Superior temporal gyrus (tissue), 1 donor: ENCODE measurements at regions not wholly inside any gene's neighbourhood (a gene's known extent, or its start where the extent isn't known, plus 50 kb on each side); places are given as distances from the start of the nearest gene placed in this dataset.
"Not testable (repeated sequence)": the region's sequence is repeated elsewhere in the genome, so short reads cannot be mapped to it uniquely, and the experiment has no call there.

Experiments
- DNase-seq: peaks from one replicate; pipeline ENCODE4 v3.0.0-alpha.2; 2016; ENCODE audit errors: extremely low spot score

DNA sequence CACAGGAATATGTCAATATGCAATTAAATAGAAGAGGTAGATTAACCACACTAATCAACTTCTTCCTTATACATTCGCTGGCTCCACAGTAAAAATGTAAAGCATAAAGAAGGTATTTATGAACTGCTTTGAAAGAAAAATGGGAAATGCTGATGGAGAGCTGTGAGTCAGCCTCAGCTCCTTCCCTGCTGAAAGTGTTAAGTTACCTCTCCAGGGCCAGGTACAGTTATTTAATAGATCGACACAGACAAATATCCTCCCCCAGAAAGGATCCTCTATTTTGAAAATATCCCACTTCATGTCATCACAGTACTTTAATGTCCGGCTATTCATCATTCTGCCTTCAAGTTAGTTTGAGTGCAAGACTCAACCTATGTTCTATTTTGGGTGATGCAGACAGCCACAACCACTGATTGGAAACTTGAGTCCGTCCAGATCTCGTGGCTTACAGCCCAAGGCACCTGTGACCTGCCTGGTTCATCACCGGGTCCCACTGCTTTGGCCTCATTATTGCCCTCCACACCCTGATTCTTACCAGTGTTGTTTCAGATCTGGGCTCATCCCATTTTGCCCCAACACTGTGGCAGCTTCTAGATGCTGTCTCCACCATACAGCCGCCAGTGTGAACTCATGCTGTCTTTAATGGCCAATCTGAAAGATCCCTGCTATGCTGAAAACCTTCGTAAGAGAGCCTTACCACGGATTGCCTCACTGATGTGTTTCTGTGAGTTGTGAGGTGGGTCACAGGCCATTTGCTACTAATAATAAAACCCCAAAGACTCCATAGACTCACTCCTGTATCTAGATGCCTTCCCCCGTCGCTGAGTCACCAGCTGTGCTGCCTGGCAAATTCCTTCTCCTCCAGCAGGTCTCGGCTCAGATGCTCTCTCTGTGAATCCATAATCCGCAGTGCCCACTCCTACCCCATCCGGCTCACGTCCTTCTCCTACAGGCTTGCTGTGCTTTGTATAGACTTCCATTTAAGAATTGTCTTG, 56.2 kb upstream of the DDAH1 start:
- not testable (repeated sequence) for DNase-seq

DNA sequence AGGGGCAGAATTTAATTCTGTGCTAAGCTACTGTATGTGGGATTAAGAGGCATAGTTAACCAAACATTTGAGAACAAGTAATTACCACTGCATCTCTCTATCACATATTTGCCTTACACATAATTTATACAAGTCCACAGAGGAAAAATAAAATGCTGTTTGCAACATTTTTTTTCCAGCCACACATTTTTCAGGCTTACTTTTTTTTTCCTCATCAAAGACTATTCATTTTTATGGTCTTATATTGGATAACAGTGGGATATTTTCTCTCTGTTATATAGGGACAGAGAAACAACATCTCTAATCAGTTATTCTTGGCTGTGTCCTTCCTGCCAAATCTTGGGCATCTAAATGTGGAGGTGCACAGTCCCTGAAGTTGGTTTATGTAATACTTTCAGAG, 57.5 kb upstream of the DDAH1 start:
- DNase-seq, result not testable (repeated sequence)

DNA sequence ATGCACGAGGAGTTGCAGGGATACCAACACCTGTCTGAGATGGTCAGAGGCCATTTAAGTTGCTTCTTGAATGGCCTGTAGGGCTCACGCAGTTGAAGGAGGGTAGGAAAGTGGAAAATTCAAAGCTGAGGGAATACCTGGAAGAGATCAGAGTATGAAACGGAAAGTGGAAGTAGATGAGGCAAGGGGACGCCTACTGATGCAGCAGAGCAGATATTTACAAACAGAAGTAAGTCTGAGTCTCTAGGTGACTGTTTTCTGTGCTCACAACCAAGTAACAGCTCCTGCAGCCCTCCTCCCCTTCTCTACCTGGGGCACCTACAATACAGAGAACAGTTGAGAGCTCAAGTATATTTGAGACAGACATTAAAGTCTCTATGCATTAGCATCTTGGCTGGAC, 57.5 kb upstream of the CCN1 start:
- not testable (repeated sequence) for DNase-seq

DNA sequence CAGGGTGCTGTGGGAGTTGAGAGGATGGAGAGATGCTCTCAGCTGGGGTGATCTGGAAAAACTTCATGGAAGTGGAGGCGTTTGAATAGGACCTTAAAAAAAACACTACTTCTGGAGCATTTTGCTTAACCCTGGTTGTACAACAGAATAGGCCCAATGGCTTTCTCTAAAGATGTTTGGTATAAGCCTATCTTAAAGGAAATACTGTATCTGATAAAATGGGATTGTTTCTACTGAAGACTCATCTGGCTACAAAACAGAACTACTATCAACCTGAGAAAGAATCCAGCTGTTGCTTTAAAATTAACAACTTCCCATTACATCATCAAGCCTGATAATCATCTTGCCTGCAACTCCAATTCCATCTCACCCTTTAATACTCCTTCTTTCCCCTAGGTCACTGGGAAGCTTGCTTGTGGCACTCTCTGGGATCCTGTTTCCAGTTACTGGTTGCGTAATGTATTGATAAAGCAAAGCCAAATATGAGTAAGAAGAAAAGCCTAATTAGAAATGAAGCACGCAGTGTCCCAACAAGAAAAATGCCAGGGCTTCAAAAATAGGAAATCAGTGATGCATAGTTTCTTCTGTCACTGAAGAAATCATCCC, 56.2 kb upstream of the CCN1 start:
- DNase-seq, result not testable (repeated sequence)

- not testable (repeated sequence) for DNase-seq
Measured at GRCh38 chr1:85525591-85525991, 55.0 kb upstream of the CCN1 start.

GRCh38 chr1:85526216-85526615, 54.3 kb upstream of the CCN1 start:
- DNase-seq, result not testable (repeated sequence)

GRCh38 chr1:85527145-85527544, 53.4 kb upstream of the CCN1 start:
- DNase-seq, result peak; percentile 40
